Thyroid gland (tissue), 4 donors: ENCODE measurements at regions not wholly inside any gene's neighbourhood (a gene's known extent, or its start where the extent isn't known, plus 50 kb on each side); places are given as distances from the start of the nearest gene placed in this dataset.

ENCODE experiments used
- CTCF ChIP-seq, 6 experiments: fragments of 200-600 bp in 3 of 6; fragments of 450-650 bp in 3 of 6; sonication (generic) in 3 of 6; IDR thresholded peaks; one replicate each; pipeline ENCODE4 v1.5.1; 2016 to 2019; ENCODE audit warnings: antibody characterized with exemption in 6 of 6, mild to moderate bottlenecking in 2 of 6, inconsistent platforms in 1 of 6, moderate library complexity in 1 of 6
- POLR2A ChIP-seq, 2 donors: fragments of 450-650 bp; IDR thresholded peaks; one replicate each; pipeline ENCODE4 v1.6.1; 2017; ENCODE audit warnings: antibody characterized with exemption in 2 of 2, mild to moderate bottlenecking in 2 of 2, moderate library complexity in 1 of 2

- TF ChIP-seq CTCF (IDR thresholded peaks at IDR 0.05) (no peak), POLR2A (IDR thresholded peaks at IDR 0.05) (peak in 1 of 2 donors; percentile 27)
These were observed 68.6 kb upstream of the SORBS2 start for GRCh38 chr4:185880571-185880970.
